T-helper 1 cell treated with Interleukin-12 subunit alpha and Interleukin-12 subunit beta and Interleukin-4 antibody, amounts not matched to agents 30 μg/mL and 1 μg/mL, for 36 hours (primary cell): ENCODE measurements at regions not wholly inside any gene's neighbourhood (a gene's known extent, or its start where the extent isn't known, plus 50 kb on each side); places are given as distances from the start of the nearest gene placed in this dataset.

Source experiments
- H3K27ac Mint-ChIP-seq: one replicate; pipeline ENCODE4 v1.8.0; 2021; ENCODE audit warnings: mild to moderate bottlenecking, mixed read lengths
- H3K27me3 Mint-ChIP-seq: one replicate; pipeline ENCODE4 v1.8.0; 2021; ENCODE audit warnings: low read depth, mixed read lengths
- H3K36me3 Mint-ChIP-seq: one replicate; pipeline ENCODE4 v1.8.0; 2021; ENCODE audit warnings: low read depth, mixed read lengths
- H3K4me1 Mint-ChIP-seq: one replicate; pipeline ENCODE4 v1.8.0; 2021; ENCODE audit warnings: low read depth, mixed read lengths
- H3K4me3 Mint-ChIP-seq: one replicate; pipeline ENCODE4 v1.8.0; 2021; ENCODE audit warnings: mild to moderate bottlenecking, moderate library complexity, mixed read lengths
- H3K9me3 Mint-ChIP-seq: one replicate; pipeline ENCODE4 v1.8.0; 2021; ENCODE audit warnings: mixed read lengths

- no peak overlapping the region for H3K4me3 Mint-ChIP-seq
- no peaks in the 10 kb centered on the region for H3K36me3 Mint-ChIP-seq
- peaks cover 39% of the 10 kb centered on the region for H3K27me3 Mint-ChIP-seq
- H3K27ac Mint-ChIP-seq = no peak overlapping the region
- H3K9me3 Mint-ChIP-seq = no peaks in the 10 kb centered on the region
- H3K4me1 Mint-ChIP-seq = no peaks in the 10 kb centered on the region
Observed at GRCh38 chr10:14468023-14468441, 137.3 kb upstream of the FRMD4A start.

- H3K4me3 Mint-ChIP-seq = no peak overlapping the region
- H3K27ac Mint-ChIP-seq = no peak overlapping the region
- no peaks in the 10 kb centered on the region for H3K9me3 Mint-ChIP-seq
- H3K4me1 Mint-ChIP-seq = no peaks in the 10 kb centered on the region
- H3K27me3 Mint-ChIP-seq = peaks cover 44% of the 10 kb centered on the region
- H3K36me3 Mint-ChIP-seq = no peaks in the 10 kb centered on the region
Observed at GRCh38 chr10:14466257-14466656, 135.5 kb upstream of the FRMD4A start.

- Mint-ChIP-seq H3K27ac (no peak overlapping the region), H3K4me3 (no peak overlapping the region), H3K27me3 (peaks cover 21% of the 10 kb centered on the region), H3K36me3 (no peaks in the 10 kb centered on the region), H3K4me1 (no peaks in the 10 kb centered on the region), H3K9me3 (no peaks in the 10 kb centered on the region)
Observed at GRCh38 chr10:14460447-14460846, 129.7 kb upstream of the FRMD4A start.

DNA sequence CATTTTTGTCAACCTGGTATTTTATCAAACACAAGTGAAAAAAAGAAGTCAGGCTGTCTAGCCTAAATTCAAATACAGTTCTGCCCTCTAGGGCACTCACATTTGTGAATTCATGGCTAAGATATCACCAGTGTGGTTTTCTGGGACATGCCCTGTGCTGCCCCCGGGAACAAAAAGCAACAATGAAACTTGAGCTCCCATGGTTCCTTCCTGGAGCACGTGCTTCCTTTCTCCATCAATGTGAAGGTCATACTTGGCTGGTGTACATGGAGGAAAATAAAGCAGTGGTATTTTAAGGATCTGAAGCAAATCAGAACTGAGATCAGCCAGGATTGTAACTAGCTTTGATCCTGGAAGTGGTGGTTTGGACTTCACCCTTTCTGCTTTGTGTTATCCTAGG lies 128.9 kb upstream of the FRMD4A start:
- Mint-ChIP-seq H3K9me3 (no peaks in the 10 kb centered on the region), H3K4me3 (no peak overlapping the region), H3K27ac (no peak overlapping the region), H3K4me1 (no peaks in the 10 kb centered on the region), H3K27me3 (peaks cover 21% of the 10 kb centered on the region), H3K36me3 (no peaks in the 10 kb centered on the region)

DNA sequence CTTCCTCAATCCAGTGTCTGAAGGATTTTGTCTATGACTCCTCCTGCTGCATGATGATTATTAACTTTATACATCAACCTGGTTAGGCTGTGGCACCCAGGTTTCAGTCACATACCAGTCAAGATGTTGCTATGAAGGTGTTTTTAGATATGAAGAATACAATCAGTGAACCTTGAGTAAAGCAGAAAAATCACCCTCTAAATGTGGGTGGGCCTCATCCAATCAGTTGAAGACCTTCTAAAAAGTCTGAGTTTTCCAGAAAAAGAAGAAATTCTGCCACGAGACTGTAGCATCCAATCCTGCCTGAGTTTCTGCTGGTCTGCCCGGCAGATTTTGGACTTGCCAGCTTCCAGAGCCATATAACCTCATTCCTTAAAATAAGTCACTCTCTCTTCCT lies 126.1 kb upstream of the FRMD4A start:
- Mint-ChIP-seq H3K9me3 (no peaks in the 10 kb centered on the region), H3K4me3 (no peak overlapping the region), H3K4me1 (no peaks in the 10 kb centered on the region), H3K36me3 (no peaks in the 10 kb centered on the region), H3K27ac (no peak overlapping the region), H3K27me3 (peaks cover 11% of the 10 kb centered on the region)

DNA sequence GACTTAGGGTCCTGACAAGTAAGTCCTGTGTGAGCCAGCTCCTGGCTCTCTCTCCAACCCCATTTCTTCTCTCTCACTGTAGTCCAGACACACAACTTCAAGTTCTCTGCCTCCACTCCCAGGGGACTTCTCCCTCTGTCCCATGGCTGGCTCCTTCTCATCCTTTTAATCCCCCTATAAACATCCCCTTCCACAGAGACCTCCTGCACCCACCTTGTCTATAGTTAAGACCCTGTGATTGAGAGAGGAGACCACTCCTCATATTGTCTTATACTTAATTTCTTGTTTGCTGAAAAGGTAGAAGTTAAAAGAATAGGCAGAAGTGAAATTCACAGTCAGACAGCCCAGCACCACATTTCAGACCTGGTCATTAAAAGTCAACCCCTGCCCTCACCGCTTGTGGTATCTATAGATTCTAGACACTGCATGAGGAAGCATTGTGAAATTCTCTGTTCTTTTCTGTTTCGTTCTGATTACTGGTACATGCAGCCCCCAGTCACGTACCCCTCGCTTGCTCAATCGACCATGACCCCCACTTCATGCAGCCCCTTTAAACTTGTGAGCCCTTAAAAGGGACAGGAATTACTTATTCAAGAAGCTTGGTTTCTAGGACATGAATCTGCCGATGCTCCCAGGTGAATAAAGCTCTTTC lies 125.6 kb upstream of the FRMD4A start:
- H3K27me3 Mint-ChIP-seq = peaks cover 7% of the 10 kb centered on the region
- no peaks in the 10 kb centered on the region for H3K36me3 Mint-ChIP-seq
- H3K4me1 Mint-ChIP-seq = no peaks in the 10 kb centered on the region
- no peak overlapping the region for H3K4me3 Mint-ChIP-seq
- no peak overlapping the region for H3K27ac Mint-ChIP-seq
- H3K9me3 Mint-ChIP-seq = no peaks in the 10 kb centered on the region

DNA sequence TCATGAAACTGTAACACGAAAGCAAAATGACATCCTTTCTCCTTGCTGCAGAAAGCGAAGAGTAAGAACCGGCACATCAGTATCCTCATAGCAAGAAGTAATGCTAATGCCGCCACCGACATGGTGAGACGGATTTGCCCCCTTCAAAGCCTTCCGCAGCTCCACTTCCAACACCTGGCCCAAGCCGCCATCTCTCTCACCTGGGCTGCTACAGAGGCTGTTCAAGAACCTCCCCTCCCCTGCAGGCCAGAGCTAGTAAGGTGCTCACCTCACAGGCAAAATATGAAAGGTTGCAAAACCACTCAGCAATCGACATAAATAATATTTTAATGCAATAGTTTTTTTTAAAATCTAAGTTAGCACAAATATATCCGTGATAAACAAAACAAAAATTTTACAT lies 123.9 kb upstream of the FRMD4A start:
- H3K4me3 Mint-ChIP-seq = no peak overlapping the region
- no peak overlapping the region for H3K27ac Mint-ChIP-seq
- H3K36me3 Mint-ChIP-seq = no peaks in the 10 kb centered on the region
- H3K4me1 Mint-ChIP-seq = no peaks in the 10 kb centered on the region
- no peaks in the 10 kb centered on the region for H3K9me3 Mint-ChIP-seq
- peaks cover 7% of the 10 kb centered on the region for H3K27me3 Mint-ChIP-seq

DNA sequence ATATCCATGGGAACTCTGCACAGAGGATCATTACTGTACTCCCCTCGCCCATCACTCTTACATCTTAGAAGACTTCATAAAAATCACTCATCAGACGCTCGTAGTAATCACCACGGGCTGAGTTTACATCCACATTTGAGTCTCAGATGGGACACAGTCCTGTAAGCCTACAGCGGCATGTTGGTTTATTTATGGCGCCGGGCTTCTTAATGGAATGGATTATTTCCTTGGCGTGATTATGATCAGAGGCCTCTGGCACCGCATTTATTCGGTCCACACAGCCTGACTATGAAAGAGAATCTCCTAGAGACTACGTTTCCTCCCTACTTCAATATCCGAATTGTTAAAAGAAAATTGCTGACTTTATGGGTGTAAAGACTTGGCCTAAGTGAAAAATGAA lies 123.5 kb upstream of the FRMD4A start:
- Mint-ChIP-seq H3K4me3 (no peak overlapping the region), H3K4me1 (no peaks in the 10 kb centered on the region), H3K36me3 (no peaks in the 10 kb centered on the region), H3K27ac (no peak overlapping the region), H3K9me3 (no peaks in the 10 kb centered on the region), H3K27me3 (peaks cover 7% of the 10 kb centered on the region)

DNA sequence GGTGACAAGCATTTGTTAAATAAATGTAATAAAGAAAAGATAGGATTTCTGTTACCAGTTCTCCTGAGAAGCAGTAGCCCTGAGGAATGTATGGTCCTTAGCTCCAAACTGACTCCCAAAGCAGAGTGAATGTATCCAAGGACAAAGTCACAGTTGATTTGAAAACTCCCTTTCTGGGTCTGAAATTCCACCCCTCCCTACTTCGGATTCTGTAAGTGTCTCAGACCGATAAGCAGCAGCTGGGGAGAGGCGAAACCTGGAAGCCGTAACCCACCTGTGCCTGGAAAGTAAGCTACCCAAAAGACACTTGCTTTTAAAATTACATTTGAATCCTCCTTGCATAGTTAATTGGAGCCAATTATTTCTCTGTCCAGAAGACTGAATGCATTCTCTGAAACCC lies 122.9 kb upstream of the FRMD4A start:
- no peaks in the 10 kb centered on the region for H3K36me3 Mint-ChIP-seq

GRCh38 chr10:14451341-14451740 lies 120.6 kb upstream of the FRMD4A start:
- H3K4me1 Mint-ChIP-seq = no peaks in the 10 kb centered on the region
- no peaks in the 10 kb centered on the region for H3K9me3 Mint-ChIP-seq
- no peaks in the 10 kb centered on the region for H3K36me3 Mint-ChIP-seq
- peaks cover 3% of the 10 kb centered on the region for H3K27me3 Mint-ChIP-seq
- no peak overlapping the region for H3K4me3 Mint-ChIP-seq
- no peak overlapping the region for H3K27ac Mint-ChIP-seq

More for the DNA sequence above, 122.9 kb upstream of the FRMD4A start:
- H3K4me3 Mint-ChIP-seq = no peak overlapping the region
- H3K9me3 Mint-ChIP-seq = no peaks in the 10 kb centered on the region
- no peaks in the 10 kb centered on the region for H3K4me1 Mint-ChIP-seq
- H3K27ac Mint-ChIP-seq = no peak overlapping the region
- H3K27me3 Mint-ChIP-seq = peaks cover 7% of the 10 kb centered on the region

DNA sequence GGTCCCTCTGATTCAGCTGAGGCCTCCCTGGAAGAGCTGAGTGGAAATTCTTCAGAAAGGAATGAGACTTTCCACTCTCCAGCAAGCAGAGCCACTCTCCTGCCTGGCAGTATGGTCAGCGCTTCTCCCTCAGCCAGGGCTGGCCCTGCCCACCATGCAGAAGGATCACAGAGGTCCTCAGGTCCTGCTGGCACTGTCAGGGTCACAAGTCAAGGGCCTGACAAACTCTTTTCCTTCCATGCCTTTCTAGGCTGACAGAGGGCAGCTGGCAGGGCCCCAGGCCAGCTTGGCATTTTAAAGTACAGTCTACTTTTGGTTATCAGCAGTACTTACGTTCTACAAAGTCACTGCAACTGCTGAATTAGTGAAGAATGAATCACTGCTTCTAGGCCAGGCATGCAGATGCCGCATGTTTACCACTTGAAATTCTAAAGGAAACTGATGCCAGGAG lies 119.3 kb upstream of the FRMD4A start:
- Mint-ChIP-seq H3K27me3 (peaks cover 3% of the 10 kb centered on the region), H3K4me1 (no peaks in the 10 kb centered on the region), H3K27ac (no peak overlapping the region), H3K4me3 (no peak overlapping the region), H3K9me3 (no peaks in the 10 kb centered on the region), H3K36me3 (no peaks in the 10 kb centered on the region)

GRCh38 chr10:14449293-14449815 lies 118.6 kb upstream of the FRMD4A start:
- H3K9me3 Mint-ChIP-seq = no peaks in the 10 kb centered on the region
- peaks cover 8% of the 10 kb centered on the region for H3K27me3 Mint-ChIP-seq
- H3K27ac Mint-ChIP-seq = no peak overlapping the region
- H3K4me3 Mint-ChIP-seq = no peak overlapping the region
- H3K4me1 Mint-ChIP-seq = no peaks in the 10 kb centered on the region
- no peaks in the 10 kb centered on the region for H3K36me3 Mint-ChIP-seq

GRCh38 chr10:14448197-14448990 lies 117.7 kb upstream of the FRMD4A start:
- no peak overlapping the region for H3K4me3 Mint-ChIP-seq
- no peaks in the 10 kb centered on the region for H3K36me3 Mint-ChIP-seq
- peaks cover 8% of the 10 kb centered on the region for H3K27me3 Mint-ChIP-seq
- no peak overlapping the region for H3K27ac Mint-ChIP-seq
- no peaks in the 10 kb centered on the region for H3K4me1 Mint-ChIP-seq
- no peaks in the 10 kb centered on the region for H3K9me3 Mint-ChIP-seq

GRCh38 chr10:14447094-14447839 lies 116.5 kb upstream of the FRMD4A start:
- H3K9me3 Mint-ChIP-seq = no peaks in the 10 kb centered on the region
- H3K36me3 Mint-ChIP-seq = no peaks in the 10 kb centered on the region
- no peak overlapping the region for H3K27ac Mint-ChIP-seq
- peaks cover 15% of the 10 kb centered on the region for H3K27me3 Mint-ChIP-seq
- no peaks in the 10 kb centered on the region for H3K4me1 Mint-ChIP-seq
- H3K4me3 Mint-ChIP-seq = no peak overlapping the region
